IMR-90 (cell line): ENCODE measurements at regions not wholly inside any gene's neighbourhood (a gene's known extent, or its start where the extent isn't known, plus 50 kb on each side); places are given as distances from the start of the nearest gene placed in this dataset.

Experiments
- ATAC-seq: fragments of 200-7000 bp; cut with Tn5 transposase; 2 replicates; pipeline ENCODE4 v1.9.1; 2020; ENCODE audit warnings: low read depth, mild to moderate bottlenecking, moderate library complexity
- BruUV-seq: library from RNA; stranded (reverse); fragments of 400-500 nt; replicated peaks from 2 replicates; lab custom pipeline; 2021; lab: Mats Ljungman, UMichigan
- CTCF ChIA-PET: fragments of 300-600 bp; formaldehyde crosslinking; extraction: SDS; loops from one replicate; lab custom pipeline; 2021; ENCODE audit warnings: antibody characterized with exemption; lab: Yijun Ruan, JAX
- POLR2A ChIA-PET: fragments of 300-600 bp; sonication (Branson Sonifier 250); formaldehyde crosslinking; loops from one replicate; lab custom pipeline; 2022; ENCODE audit warnings: antibody characterized with exemption; ENCODE audit not compliant: unreplicated experiment; lab: Charles Lee
- DNase-seq: peaks from one replicate; pipeline ENCODE4 v3.0.0; 2013
- H2AFZ ChIP-seq: replicated peaks from 2 replicates; pipeline ENCODE3; 2013; ENCODE audit warnings: low read length, mild to moderate bottlenecking; ENCODE audit not compliant: poor library complexity
- H2AK5ac ChIP-seq: 2 replicates; pipeline ENCODE4 v1.6.1; 2013; ENCODE audit warnings: low read depth, low read length, inconsistent platforms
- H2AK9ac ChIP-seq: replicated peaks from 2 replicates; pipeline ENCODE3; 2013; ENCODE audit warnings: mild to moderate bottlenecking, low read depth, low read length, moderate library complexity; ENCODE audit not compliant: poor library complexity
- H2BK120ac ChIP-seq: 2 replicates; pipeline ENCODE4 v1.6.1; 2013; ENCODE audit warnings: low read depth, low read length, inconsistent platforms
- H2BK15ac ChIP-seq: 3 replicates; pipeline ENCODE4 v1.6.1; 2013; ENCODE audit warnings: low read depth, low read length, inconsistent platforms
- H2BK20ac ChIP-seq: 2 replicates; pipeline ENCODE4 v1.6.1; 2013; ENCODE audit warnings: low read depth, mild to moderate bottlenecking, inconsistent platforms, low read length, moderate library complexity
- H2BK5ac ChIP-seq: 2 replicates; pipeline ENCODE4 v1.6.1; 2013; ENCODE audit warnings: mild to moderate bottlenecking, low read depth, low read length, inconsistent platforms; ENCODE audit not compliant: poor library complexity, severe bottlenecking
- H3K14ac ChIP-seq: replicated peaks from 2 replicates; pipeline ENCODE4 v1.6.1; 2013; ENCODE audit warnings: low read depth, low read length, inconsistent platforms
- H3K18ac ChIP-seq: 2 replicates; pipeline ENCODE4 v1.6.1; 2013; ENCODE audit warnings: low read depth, low read length, control low read depth
- H3K23ac ChIP-seq: 2 replicates; pipeline ENCODE4 v1.6.1; 2013; ENCODE audit warnings: low read depth, low read length, inconsistent platforms
- H3K27ac ChIP-seq: 2 replicates; pipeline ENCODE4 v1.5.1; 2013; ENCODE audit warnings: mild to moderate bottlenecking, control low read depth, low read length; ENCODE audit not compliant: insufficient read depth
- H3K27me3 ChIP-seq: 2 replicates; pipeline ENCODE4 v1.6.1; 2013; ENCODE audit warnings: low read length; ENCODE audit not compliant: control insufficient read depth, insufficient read depth
- H3K36me3 ChIP-seq: 2 replicates; pipeline ENCODE4 v1.6.1; 2013; ENCODE audit warnings: low read length, mixed read lengths; ENCODE audit not compliant: control insufficient read depth, insufficient read depth
- H3K4ac ChIP-seq: 2 replicates; pipeline ENCODE4 v1.6.1; 2013; ENCODE audit warnings: low read depth, low read length, inconsistent platforms
- H3K4me1 ChIP-seq: 2 replicates; pipeline ENCODE4 v1.6.1; 2013; ENCODE audit warnings: low read length, mixed read lengths; ENCODE audit not compliant: control insufficient read depth, insufficient read depth
- H3K4me2 ChIP-seq: 2 replicates; pipeline ENCODE4 v1.6.1; 2013; ENCODE audit warnings: low read depth, mild to moderate bottlenecking, control low read depth, low read length, moderate library complexity
- H3K4me3 ChIP-seq: 2 replicates; pipeline ENCODE4 v1.5.1; 2013; ENCODE audit warnings: low read depth, mild to moderate bottlenecking, control low read depth, low read length, moderate library complexity; ENCODE audit not compliant: insufficient read depth
- H3K56ac ChIP-seq: 2 replicates; pipeline ENCODE4 v1.6.1; 2013; ENCODE audit warnings: low read length, inconsistent platforms; ENCODE audit not compliant: insufficient read depth; ENCODE audit errors: extremely low read depth
- H3K79me1 ChIP-seq, 2 experiments: 2 replicates each; pipeline ENCODE4 v1.6.1; 2013; ENCODE audit warnings: low read length in 2 of 2, inconsistent platforms in 1 of 2, low read depth in 1 of 2
- H3K9ac ChIP-seq: 2 replicates; pipeline ENCODE4 v1.6.1; 2013; ENCODE audit warnings: low read depth, low read length, control low read depth
- H3K9me1 ChIP-seq: 2 replicates; pipeline ENCODE4 v1.6.1; 2013; ENCODE audit warnings: low read length, inconsistent platforms; ENCODE audit not compliant: insufficient read depth
- H3K9me3 ChIP-seq: 2 replicates; pipeline ENCODE4 v1.6.1; 2013; ENCODE audit warnings: low read length; ENCODE audit not compliant: control insufficient read depth, insufficient read depth
- H4K20me1 ChIP-seq: 2 replicates; pipeline ENCODE4 v1.6.1; 2013; ENCODE audit warnings: low read length, inconsistent platforms; ENCODE audit not compliant: insufficient read depth
- H4K5ac ChIP-seq: 2 replicates; pipeline ENCODE4 v1.6.1; 2013; ENCODE audit warnings: mild to moderate bottlenecking, low read depth, low read length, control low read depth
- H4K8ac ChIP-seq, 2 experiments: 2 replicates each; pipeline ENCODE4 v1.6.1; 2013; ENCODE audit warnings: low read depth in 2 of 2, low read length in 2 of 2, control low read depth in 1 of 2, inconsistent platforms in 1 of 2
- H4K91ac ChIP-seq: 2 replicates; pipeline ENCODE4 v1.6.1; 2013; ENCODE audit warnings: low read depth, low read length, inconsistent platforms; ENCODE audit not compliant: insufficient read depth
- CEBPB ChIP-seq: IDR thresholded peaks from 2 replicates; pipeline ENCODE4 v1.6.1; 2012; ENCODE audit warnings: low read depth, low read length, improper control_type of control experiment
- MAZ ChIP-seq: IDR thresholded peaks from 2 replicates; pipeline ENCODE4 v1.6.1; 2012; ENCODE audit warnings: low read depth, mild to moderate bottlenecking, low read length, improper control_type of control experiment, moderate library complexity, borderline replicate concordance
- MXI1 ChIP-seq: IDR thresholded peaks from 2 replicates; pipeline ENCODE4 v1.6.1; 2012; ENCODE audit warnings: low read depth, mild to moderate bottlenecking, low read length, moderate library complexity, borderline replicate concordance
- NFE2L2 ChIP-seq: fragments of 150-350 bp; IDR thresholded peaks from 2 replicates; pipeline ENCODE4 v1.6.1; 2016; ENCODE audit warnings: low read depth, mild to moderate bottlenecking, low read length
- RAD21 ChIP-seq: IDR thresholded peaks from 2 replicates; pipeline ENCODE4 v1.6.1; 2012; ENCODE audit warnings: low read length, improper control_type of control experiment
- WGBS, 2 experiments: methylation state at CpG; one replicate each; pipeline versions ENCODE4 v1.1.5 to v1.1.7; 2013; ENCODE audit warnings: missing lambda C conversion rate in 2 of 2; ENCODE audit not compliant: insufficient read length in 1 of 2; ENCODE audit errors: extremely low coverage in 2 of 2; 5-methylcytosine and 5-hydroxymethylcytosine counted together
- dilution Hi-C: fragments of 300-500 bp; cut with HindIII; formaldehyde crosslinking; loops from one replicate; pipeline ENCODE4 v1.14.3; 2018; ENCODE audit warnings: low sequenced_read_pairs; ENCODE audit not compliant: unreplicated experiment
- in situ Hi-C: fragments of 300-500 bp; cut with MboI; formaldehyde crosslinking; loops from 3 replicates; pipeline ENCODE4 v1.14.3; 2019; ENCODE audit warnings: low sequenced_read_pairs, inconsistent platforms, mixed read lengths
- intact Hi-C: fragments of 100-400 bp; cut with micrococcal nuclease; formaldehyde crosslinking; loops from 2 replicates; pipeline ENCODE4 v1.10.0; 2022

- no peak overlapping the region for H3K27ac ChIP-seq
- DNase-seq (peak; percentile 43), ATAC-seq (peak; percentile 62)
- no peaks in the 10 kb centered on the region for H3K36me3 ChIP-seq
- H2BK5ac ChIP-seq, result no peak overlapping the region
- peaks cover 17% of the 10 kb centered on the region for H3K27me3 ChIP-seq
- no peak overlapping the region for H3K4me3 ChIP-seq
- H3K9me1 ChIP-seq, result no peaks in the 10 kb centered on the region
- intact Hi-C loops (no loop called here), in situ Hi-C loops (no loop called here), dilution Hi-C loops (no loop called here)
- H2AK5ac ChIP-seq, result no peak overlapping the region
- H4K91ac ChIP-seq, result no peak overlapping the region
- POLR2A ChIA-PET, result interaction anchor here (0.6 kb wide), 1 partner anchor 15 kb away, joined by 3 read pairs; no protein-coding TSS in a partner anchor
- H2AFZ ChIP-seq, result no peak overlapping the region
- no peak overlapping the region for H3K18ac ChIP-seq
- no peaks in the 10 kb centered on the region for H3K4me1 ChIP-seq
- no TSS peak for BruUV-seq
- no peak overlapping the region for H2AK9ac ChIP-seq
- no peaks in the 10 kb centered on the region for H3K9me3 ChIP-seq
- H3K4me2 ChIP-seq, result no peak overlapping the region
- no peak overlapping the region for H3K9ac ChIP-seq
- WGBS, 2 experiments, result no CpG with 5 or more reads among the region's 4 CpGs
- H3K23ac ChIP-seq, result no peak overlapping the region
- no peak overlapping the region for H4K8ac ChIP-seq
- H4K20me1 ChIP-seq, result no peaks in the 10 kb centered on the region
- no peak overlapping the region for H3K14ac ChIP-seq
- H3K4ac ChIP-seq, result no peak overlapping the region
- H3K56ac ChIP-seq, result no peak overlapping the region
- TF ChIP-seq CEBPB, result no peak
- no peak for TF ChIP-seq MAZ
- TF ChIP-seq NFE2L2, result no peak
- no peak for TF ChIP-seq RAD21
- no peak for TF ChIP-seq MXI1
- no peak overlapping the region for H4K5ac ChIP-seq
- no peak overlapping the region for H2BK15ac ChIP-seq
- no peak overlapping the region for H2BK20ac ChIP-seq
- no peak overlapping the region for H2BK120ac ChIP-seq
- H3K79me1 ChIP-seq, result no peaks in the 10 kb centered on the region
- CTCF ChIA-PET, result interaction anchor here (0.6 kb wide), 1 partner anchor 15 kb away, joined by 3 read pairs; no protein-coding TSS in a partner anchor
Observed at GRCh38 chr1:232883992-232884661, 66.3 kb upstream of the NTPCR start.
